Natural killer cell (primary cell): ENCODE measurements at regions not wholly inside any gene's neighbourhood (a gene's known extent, or its start where the extent isn't known, plus 50 kb on each side); places are given as distances from the start of the nearest gene placed in this dataset.

Experiments
- ATAC-seq, 3 donors: fragments of 150-1000 bp in 2 of 3; fragments of 200-7000 bp in 1 of 3; cut with Tn5 transposase; 1 replicate in 1 of 3; 2 replicates in 2 of 3; pipeline ENCODE4 v1.10.0; 2021; ENCODE audit warnings: mild to moderate bottlenecking in 2 of 3, moderate library complexity in 2 of 3
- DNase-seq, 2 donors: peaks; one replicate each; pipeline versions ENCODE4 v3.0.0 to v3.0.0-alpha.2; 2013 to 2021; ENCODE audit warnings: mixed read lengths in 1 of 2
- H3K27ac ChIP-seq: one replicate; pipeline ENCODE4 v1.5.1; 2013; ENCODE audit warnings: mild to moderate bottlenecking, low read length
- H3K27me3 ChIP-seq: one replicate; pipeline ENCODE4 v1.6.1; 2013; ENCODE audit warnings: low read length; ENCODE audit not compliant: control insufficient read depth, insufficient read depth
- H3K36me3 ChIP-seq: one replicate; pipeline ENCODE4 v1.6.1; 2013; ENCODE audit warnings: low read length; ENCODE audit not compliant: control insufficient read depth, insufficient read depth
- H3K4me1 ChIP-seq: one replicate; pipeline ENCODE4 v1.6.1; 2013; ENCODE audit warnings: low read length; ENCODE audit not compliant: control insufficient read depth, insufficient read depth
- H3K4me3 ChIP-seq: one replicate; pipeline ENCODE4 v1.5.1; 2013; ENCODE audit warnings: low read length
- H3K9me3 ChIP-seq: one replicate; pipeline ENCODE4 v1.6.1; 2013; ENCODE audit warnings: low read length; ENCODE audit not compliant: control insufficient read depth, insufficient read depth
- H3K27ac Mint-ChIP-seq, 2 donors: one replicate each; pipeline ENCODE4 v1.8.0; 2022; ENCODE audit warnings: mild to moderate bottlenecking in 2 of 2, mixed read lengths in 2 of 2, moderate library complexity in 1 of 2
- H3K27me3 Mint-ChIP-seq, 2 donors: one replicate each; pipeline ENCODE4 v1.8.0; 2022; ENCODE audit warnings: low read depth in 2 of 2, mixed read lengths in 2 of 2
- H3K36me3 Mint-ChIP-seq: one replicate; pipeline ENCODE4 v1.8.0; 2022; ENCODE audit warnings: mixed read lengths
- H3K4me1 Mint-ChIP-seq, 2 donors: one replicate each; pipeline ENCODE4 v1.8.0; 2022; ENCODE audit warnings: mixed read lengths in 2 of 2
- H3K4me3 Mint-ChIP-seq: one replicate; pipeline ENCODE4 v1.8.0; 2022; ENCODE audit warnings: mild to moderate bottlenecking, moderate library complexity, mixed read lengths
- H3K9me3 Mint-ChIP-seq, 2 donors: one replicate each; pipeline ENCODE4 v1.8.0; 2022; ENCODE audit warnings: mixed read lengths in 2 of 2
- WGBS: methylation state at CpG from one replicate; pipeline ENCODE4 v1.1.7; 2013; ENCODE audit warnings: missing lambda C conversion rate; ENCODE audit not compliant: insufficient coverage; 5-methylcytosine and 5-hydroxymethylcytosine counted together
- intact Hi-C: fragments of 100-400 bp; cut with micrococcal nuclease; formaldehyde crosslinking; loops from one replicate; pipeline ENCODE4 v1.14.2; 2022
- TF ChIP-seq, protein P1 (sequence below): fragments of 200-600 bp; IDR thresholded peaks from one replicate; pipeline ENCODE4 v1.8.0; 2022; ENCODE audit warnings: antibody characterized with exemption

GRCh38 chr11:32265911-32266310 lies 169.4 kb downstream of the WT1 start:
- Histone ChIP-seq H3K36me3 (no peaks in the 10 kb centered on the region), H3K9me3 (no peaks in the 10 kb centered on the region), H3K4me3 (no peak overlapping the region), H3K27ac (no peak overlapping the region), H3K27me3 (no peaks in the 10 kb centered on the region), H3K4me1 (no peaks in the 10 kb centered on the region)
- intact Hi-C loops: no loop called here
- TF ChIP-seq, protein P1, sequence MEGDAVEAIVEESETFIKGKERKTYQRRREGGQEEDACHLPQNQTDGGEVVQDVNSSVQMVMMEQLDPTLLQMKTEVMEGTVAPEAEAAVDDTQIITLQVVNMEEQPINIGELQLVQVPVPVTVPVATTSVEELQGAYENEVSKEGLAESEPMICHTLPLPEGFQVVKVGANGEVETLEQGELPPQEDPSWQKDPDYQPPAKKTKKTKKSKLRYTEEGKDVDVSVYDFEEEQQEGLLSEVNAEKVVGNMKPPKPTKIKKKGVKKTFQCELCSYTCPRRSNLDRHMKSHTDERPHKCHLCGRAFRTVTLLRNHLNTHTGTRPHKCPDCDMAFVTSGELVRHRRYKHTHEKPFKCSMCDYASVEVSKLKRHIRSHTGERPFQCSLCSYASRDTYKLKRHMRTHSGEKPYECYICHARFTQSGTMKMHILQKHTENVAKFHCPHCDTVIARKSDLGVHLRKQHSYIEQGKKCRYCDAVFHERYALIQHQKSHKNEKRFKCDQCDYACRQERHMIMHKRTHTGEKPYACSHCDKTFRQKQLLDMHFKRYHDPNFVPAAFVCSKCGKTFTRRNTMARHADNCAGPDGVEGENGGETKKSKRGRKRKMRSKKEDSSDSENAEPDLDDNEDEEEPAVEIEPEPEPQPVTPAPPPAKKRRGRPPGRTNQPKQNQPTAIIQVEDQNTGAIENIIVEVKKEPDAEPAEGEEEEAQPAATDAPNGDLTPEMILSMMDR: no peak
- Mint-ChIP-seq H3K27ac (no peak overlapping the region), H3K27me3 (peaks cover 5 to 20% of the 10 kb centered on the region in 2 donors), H3K9me3 (no peaks in the 10 kb centered on the region), H3K4me1 (no peaks in the 10 kb centered on the region), H3K36me3 (no peaks in the 10 kb centered on the region), H3K4me3 (no peak overlapping the region)
- no peak for DNase-seq
- WGBS: 67% methylated on average over 1 of the region's 1 CpG
- no peak for ATAC-seq

- H3K27me3 Mint-ChIP-seq: peaks cover 5 to 20% of the 10 kb centered on the region in 2 donors
- no peak overlapping the region for H3K4me3 ChIP-seq
- H3K27ac Mint-ChIP-seq: no peak overlapping the region
- no peaks in the 10 kb centered on the region for H3K4me1 Mint-ChIP-seq
- intact Hi-C loops: no loop called here
- no peak overlapping the region for H3K27ac ChIP-seq
- no peaks in the 10 kb centered on the region for H3K36me3 Mint-ChIP-seq
- no peak overlapping the region for H3K4me3 Mint-ChIP-seq
- no peaks in the 10 kb centered on the region for H3K4me1 ChIP-seq
- ATAC-seq: no peak
- no peaks in the 10 kb centered on the region for H3K27me3 ChIP-seq
- TF ChIP-seq, protein P1: no peak
- no peaks in the 10 kb centered on the region for H3K9me3 ChIP-seq
- H3K36me3 ChIP-seq: no peaks in the 10 kb centered on the region
- 79% methylated on average over 3 of the region's 4 CpGs for WGBS
- no peak for DNase-seq
- no peaks in the 10 kb centered on the region for H3K9me3 Mint-ChIP-seq
Measured at GRCh38 chr11:32266601-32267000, 168.7 kb downstream of the WT1 start.

DNA sequence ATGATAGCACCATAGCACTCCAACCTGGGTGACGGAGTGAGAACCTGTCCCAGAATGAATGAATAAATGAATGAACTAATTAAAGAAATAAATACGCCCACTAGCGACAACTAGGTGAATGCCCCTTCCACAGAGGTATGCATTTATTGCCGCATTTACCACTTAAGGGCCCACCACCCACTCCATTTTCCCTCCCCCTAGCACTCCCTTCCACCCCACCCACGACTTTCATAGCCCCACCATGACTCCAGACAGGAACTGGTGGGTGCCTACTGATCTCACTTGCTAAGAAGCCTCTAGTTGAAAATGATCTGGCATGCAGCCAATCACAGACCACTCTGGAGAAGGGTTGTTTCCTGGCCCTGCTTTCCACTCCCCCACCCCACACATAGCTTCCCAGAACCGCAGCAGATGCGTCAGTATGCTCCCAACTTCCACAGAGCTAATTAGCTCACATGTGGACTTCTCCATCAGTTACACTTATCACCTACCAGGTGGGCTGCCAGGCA lies 167.6 kb downstream of the WT1 start:
- no peaks in the 10 kb centered on the region for H3K4me1 Mint-ChIP-seq
- no peaks in the 10 kb centered on the region for H3K36me3 ChIP-seq
- no peaks in the 10 kb centered on the region for H3K9me3 Mint-ChIP-seq
- TF ChIP-seq, protein P1: no peak
- ATAC-seq (no peak), DNase-seq (no peak)
- H3K36me3 Mint-ChIP-seq: no peaks in the 10 kb centered on the region
- H3K27ac ChIP-seq: no peak overlapping the region
- H3K4me3 Mint-ChIP-seq: no peak overlapping the region
- intact Hi-C loops: no loop called here
- H3K9me3 ChIP-seq: no peaks in the 10 kb centered on the region
- no peaks in the 10 kb centered on the region for H3K27me3 ChIP-seq
- H3K27me3 Mint-ChIP-seq: peaks cover 8 to 19% of the 10 kb centered on the region in 2 donors
- 66% methylated on average over 7 of the region's 7 CpGs for WGBS
- no peak overlapping the region for H3K4me3 ChIP-seq
- H3K27ac Mint-ChIP-seq: no peak overlapping the region
- H3K4me1 ChIP-seq: no peaks in the 10 kb centered on the region

DNA sequence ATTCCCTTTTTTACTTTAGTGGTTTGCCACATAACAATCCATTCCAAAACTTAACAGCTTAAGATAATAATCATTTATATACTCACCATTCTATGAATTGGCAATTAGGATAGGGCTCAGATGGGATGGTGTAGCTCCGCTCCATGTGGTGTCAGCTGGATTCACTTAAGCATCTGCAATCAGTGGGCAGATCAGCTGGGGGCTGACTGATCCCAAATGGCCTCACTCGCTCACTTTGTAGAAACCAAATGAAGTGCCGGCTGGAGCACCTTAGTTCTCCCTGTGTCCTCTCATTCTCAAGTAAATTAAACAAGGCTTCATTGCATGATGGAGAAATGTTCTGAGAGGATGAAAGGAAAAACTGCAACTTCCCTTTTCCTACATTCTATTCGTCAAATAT lies 161.4 kb downstream of the WT1 start:
- H3K9me3 Mint-ChIP-seq: no peaks in the 10 kb centered on the region
- H3K4me1 ChIP-seq: no peaks in the 10 kb centered on the region
- H3K27me3 ChIP-seq: no peaks in the 10 kb centered on the region
- no peaks in the 10 kb centered on the region for H3K36me3 Mint-ChIP-seq
- no peak for DNase-seq
- H3K27ac ChIP-seq: no peak overlapping the region
- TF ChIP-seq, protein P1: no peak
- H3K9me3 ChIP-seq: no peaks in the 10 kb centered on the region
- intact Hi-C loops: no loop called here
- H3K27me3 Mint-ChIP-seq: peaks cover 6 to 7% of the 10 kb centered on the region in 2 donors
- H3K4me3 ChIP-seq: no peak overlapping the region
- ATAC-seq: no peak
- 100% methylated on average over 2 of the region's 4 CpGs for WGBS
- H3K4me1 Mint-ChIP-seq: no peaks in the 10 kb centered on the region
- no peak overlapping the region for H3K4me3 Mint-ChIP-seq
- no peaks in the 10 kb centered on the region for H3K36me3 ChIP-seq
- H3K27ac Mint-ChIP-seq: no peak overlapping the region
